ENCODE measurements at regions not wholly inside any gene's neighbourhood (a gene's known extent, or its start where the extent isn't known, plus 50 kb on each side); places are given as distances from the start of the nearest gene placed in this dataset.

- ChIA-PET SMC1A (ENCODE audit: uncharacterized antibody, unreplicated experiment) (no interaction called here), POLR2A (no interaction called here), CTCF (no interaction called here), RAD21 (ENCODE audit: unreplicated experiment) (no interaction called here)
- Histone ChIP-seq H3K79me2 (ENCODE audit: control insufficient read depth, insufficient read depth, low read length) (no peaks in the 10 kb centered on the region), H3K9me3 (replicated peaks; ENCODE audit: control insufficient read depth, insufficient read depth, low read length) (no peaks in the 10 kb centered on the region), H3K27ac (ENCODE audit: control insufficient read depth, insufficient read depth) (no peak overlapping the region), H3K4me3 (no peak overlapping the region), H2AFZ (ENCODE audit: control insufficient read depth, low read depth, low read length) (no peak overlapping the region), H3K9ac (ENCODE audit: control insufficient read depth, insufficient read depth, low read length) (no peak overlapping the region), H4K20me1 (ENCODE audit: control insufficient read depth, insufficient read depth) (no peaks in the 10 kb centered on the region), H3K27me3 (replicated peaks in 1 of 2; ENCODE audit: control insufficient read depth in 2 of 2, insufficient read depth in 2 of 2, low read length in 1 of 2) (no peaks in the 10 kb centered on the region), H3K36me3 (ENCODE audit: control insufficient read depth in 2 of 2, insufficient read depth in 2 of 2, low read length in 1 of 2) (no peaks in the 10 kb centered on the region), H3K4me1 (ENCODE audit: control insufficient read depth, insufficient read depth, low read length) (no peaks in the 10 kb centered on the region), H3K4me2 (ENCODE audit: control insufficient read depth, insufficient read depth) (no peak overlapping the region)
- in situ Hi-C loops (cut with MboI) = no loop called here
- BruUV-seq (replicated peaks) = no TSS peak
- intact Hi-C loops (cut with micrococcal nuclease; ENCODE audit: unreplicated experiment) = no loop called here
- DNase-seq (ENCODE audit: low read depth, low spot score) (no peak), FAIRE-seq (no peak), ATAC-seq (no peak)
- 0% methylated on average over 2 of the region's 2 CpGs for WGBS (ENCODE audit: insufficient coverage, insufficient replicate concordance, low lambda C conversion rate, missing lambda C conversion rate)
- TF ChIP-seq SMC3 (IDR thresholded peaks at IDR 0.05; ENCODE audit: borderline replicate concordance, low read length) (no peak), MTA2 (IDR thresholded peaks at IDR 0.05; ENCODE audit: low read depth) (no peak), MAX (IDR thresholded peaks at IDR 0.05; ENCODE audit: low read depth, low read length) (no peak), ZNF384 (IDR thresholded peaks at IDR 0.05; ENCODE audit: borderline replicate concordance, low read depth, low read length) (no peak), FOS (IDR thresholded peaks at IDR 0.05; ENCODE audit: borderline replicate concordance, extremely low read depth, insufficient read length) (no peak), BCL11A (IDR thresholded peaks at IDR 0.05; ENCODE audit: low read depth, low read length) (no peak), SMAD1 (IDR thresholded peaks at IDR 0.05; ENCODE audit: low read depth, partially characterized antibody) (no peak), E2F8 (IDR thresholded peaks at IDR 0.05; ENCODE audit: low read depth, partially characterized antibody) (no peak), BCLAF1 (IDR thresholded peaks at IDR 0.05) (no peak), LARP7 (IDR thresholded peaks at IDR 0.05) (no peak), PML (IDR thresholded peaks at IDR 0.05; ENCODE audit: low read length) (no peak), MYC (IDR thresholded peaks at IDR 0.05; ENCODE audit: insufficient read depth, insufficient read length, insufficient replicate concordance, low read length, severe bottlenecking) (no peak)
Measured at GRCh38 chr3:69558912-69559311, 173.0 kb upstream of the FRMD4B start.
